ENCODE measurements at regions not wholly inside any gene's neighbourhood (a gene's known extent, or its start where the extent isn't known, plus 50 kb on each side); places are given as distances from the start of the nearest gene placed in this dataset.

- Mint-ChIP-seq H3K27me3 (ENCODE audit: unreplicated experiment) (no peaks in the 10 kb centered on the region), H3K9me3 (ENCODE audit: low read depth, unreplicated experiment) (no peaks in the 10 kb centered on the region), H3K27ac (ENCODE audit: unreplicated experiment) (no peak overlapping the region), H3K4me1 (ENCODE audit: low read depth, unreplicated experiment) (peaks cover 10% of the 10 kb centered on the region), H3K4me3 (ENCODE audit: low read depth, unreplicated experiment) (no peak overlapping the region), H3K36me3 (ENCODE audit: insufficient read depth, unreplicated experiment) (no peaks in the 10 kb centered on the region)
- BruUV-seq (replicated peaks): no TSS peak
- DNase-seq: no peak
- intact Hi-C loops (cut with micrococcal nuclease; ENCODE audit: unreplicated experiment): no loop called here
- no peak for TF ChIP-seq CTCF (IDR thresholded peaks at IDR 0.05; ENCODE audit: unreplicated experiment)
- CTCF ChIA-PET: no interaction called here
Measured at GRCh38 chr3:87361271-87361670, 84.9 kb upstream of the POU1F1 start.

DNA sequence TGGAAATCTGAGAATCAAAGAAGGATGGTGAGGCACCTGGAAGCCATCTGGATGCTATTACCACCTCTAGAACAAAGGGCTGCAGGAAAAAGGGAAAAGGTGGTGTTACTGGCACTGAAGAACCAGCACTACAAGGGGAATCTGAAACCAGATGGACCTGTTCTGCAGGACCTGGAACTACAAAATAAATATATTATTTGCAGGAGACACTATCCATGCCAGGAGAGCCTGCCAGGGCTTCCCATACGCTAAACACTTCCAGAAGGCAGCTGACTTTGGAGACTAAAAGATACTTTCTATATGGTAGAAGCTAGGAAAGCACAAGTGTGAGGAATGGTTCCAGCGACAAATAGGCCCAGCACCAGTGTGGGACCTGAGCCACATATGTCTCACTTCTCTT, 83.4 kb upstream of the POU1F1 start:
- Mint-ChIP-seq H3K36me3 (ENCODE audit: insufficient read depth, unreplicated experiment) (no peaks in the 10 kb centered on the region), H3K27me3 (ENCODE audit: unreplicated experiment) (no peaks in the 10 kb centered on the region), H3K9me3 (ENCODE audit: low read depth, unreplicated experiment) (no peaks in the 10 kb centered on the region), H3K4me1 (ENCODE audit: low read depth, unreplicated experiment) (peaks cover 11% of the 10 kb centered on the region), H3K27ac (ENCODE audit: unreplicated experiment) (no peak overlapping the region), H3K4me3 (ENCODE audit: low read depth, unreplicated experiment) (no peak overlapping the region)
- no TSS peak for BruUV-seq (replicated peaks)
- no peak for TF ChIP-seq CTCF (IDR thresholded peaks at IDR 0.05; ENCODE audit: unreplicated experiment)
- CTCF ChIA-PET: no interaction called here
- DNase-seq: peak; percentile 45
- intact Hi-C loops (cut with micrococcal nuclease; ENCODE audit: unreplicated experiment): no loop called here

- Mint-ChIP-seq H3K36me3 (ENCODE audit: insufficient read depth, unreplicated experiment) (no peaks in the 10 kb centered on the region), H3K27me3 (ENCODE audit: unreplicated experiment) (no peaks in the 10 kb centered on the region), H3K9me3 (ENCODE audit: low read depth, unreplicated experiment) (no peaks in the 10 kb centered on the region), H3K27ac (ENCODE audit: unreplicated experiment) (no peak overlapping the region), H3K4me1 (ENCODE audit: low read depth, unreplicated experiment) (peaks cover 19% of the 10 kb centered on the region), H3K4me3 (ENCODE audit: low read depth, unreplicated experiment) (no peak overlapping the region)
- intact Hi-C loops (cut with micrococcal nuclease; ENCODE audit: unreplicated experiment): no loop called here
- DNase-seq: no peak
- CTCF ChIA-PET: no interaction called here
- no TSS peak for BruUV-seq (replicated peaks)
- TF ChIP-seq CTCF (IDR thresholded peaks at IDR 0.05; ENCODE audit: unreplicated experiment): no peak
Measured at GRCh38 chr3:87359025-87359424, 82.6 kb upstream of the POU1F1 start.

DNA sequence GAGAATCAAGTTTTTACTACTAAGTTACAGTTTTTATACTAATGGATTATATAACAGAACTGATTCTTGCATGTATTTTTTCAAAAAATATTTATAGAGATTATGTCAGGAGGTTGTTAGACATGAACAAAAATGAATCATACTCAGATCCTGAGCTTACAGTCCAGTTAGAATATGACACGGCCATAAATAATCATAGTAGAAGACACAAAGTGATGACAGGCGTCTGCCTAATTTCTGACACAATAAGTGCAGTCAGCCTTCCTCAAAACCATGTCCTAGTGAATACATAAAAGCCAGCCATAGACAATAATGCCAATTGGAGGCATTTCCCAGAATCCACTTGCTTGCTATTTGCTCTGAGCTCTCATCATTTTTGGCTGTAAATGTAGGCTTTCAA, 81.7 kb upstream of the POU1F1 start:
- Mint-ChIP-seq H3K27ac (ENCODE audit: unreplicated experiment) (no peak overlapping the region), H3K36me3 (ENCODE audit: insufficient read depth, unreplicated experiment) (no peaks in the 10 kb centered on the region), H3K4me1 (ENCODE audit: low read depth, unreplicated experiment) (peaks cover 29% of the 10 kb centered on the region), H3K4me3 (ENCODE audit: low read depth, unreplicated experiment) (no peak overlapping the region), H3K27me3 (ENCODE audit: unreplicated experiment) (no peaks in the 10 kb centered on the region), H3K9me3 (ENCODE audit: low read depth, unreplicated experiment) (no peaks in the 10 kb centered on the region)
- no peak for TF ChIP-seq CTCF (IDR thresholded peaks at IDR 0.05; ENCODE audit: unreplicated experiment)
- intact Hi-C loops (cut with micrococcal nuclease; ENCODE audit: unreplicated experiment): no loop called here
- DNase-seq: no peak
- BruUV-seq (replicated peaks): no TSS peak
- CTCF ChIA-PET: no interaction called here

DNA sequence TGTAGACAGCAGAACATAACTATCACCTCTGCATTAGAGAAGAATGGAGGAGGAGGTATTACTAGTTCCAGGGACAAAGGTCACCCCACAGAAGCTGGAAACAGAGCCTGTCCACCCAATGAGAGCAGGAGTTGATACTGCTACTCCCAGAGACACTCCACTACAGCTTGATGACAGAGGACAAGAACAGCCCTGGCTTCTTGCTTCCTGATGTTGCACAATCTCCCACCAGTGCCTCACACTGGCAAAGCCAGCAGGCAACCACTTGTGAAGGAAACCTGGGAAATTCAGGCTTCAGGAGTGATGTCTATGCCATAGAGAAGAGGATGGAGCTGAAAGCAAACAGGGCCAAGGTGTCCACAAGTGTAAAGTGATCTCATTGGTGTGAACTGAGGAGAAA, 78.0 kb upstream of the POU1F1 start:
- Mint-ChIP-seq H3K4me1 (ENCODE audit: low read depth, unreplicated experiment) (peaks cover 46% of the 10 kb centered on the region), H3K36me3 (ENCODE audit: insufficient read depth, unreplicated experiment) (no peaks in the 10 kb centered on the region), H3K27me3 (ENCODE audit: unreplicated experiment) (no peaks in the 10 kb centered on the region), H3K9me3 (ENCODE audit: low read depth, unreplicated experiment) (no peaks in the 10 kb centered on the region), H3K27ac (ENCODE audit: unreplicated experiment) (peak overlapping the region; percentile 2), H3K4me3 (ENCODE audit: low read depth, unreplicated experiment) (no peak overlapping the region)
- no peak for DNase-seq
- intact Hi-C loops (cut with micrococcal nuclease; ENCODE audit: unreplicated experiment): loop anchor here (5.0 kb wide), 1 partner anchor 378 kb away; no protein-coding TSS in a partner anchor
- CTCF ChIA-PET: no interaction called here
- no TSS peak for BruUV-seq (replicated peaks)
- no peak for TF ChIP-seq CTCF (IDR thresholded peaks at IDR 0.05; ENCODE audit: unreplicated experiment)

All from Calu3 (cell line).